ENCODE measurements at regions not wholly inside any gene's neighbourhood (a gene's known extent, or its start where the extent isn't known, plus 50 kb on each side); places are given as distances from the start of the nearest gene placed in this dataset.

- DNase-seq, result peak; percentile 52
Observed at GRCh38 chr7:46558482-46559193, 637.6 kb upstream of the IGFBP3 start.

- no peak for DNase-seq
Observed at GRCh38 chr7:46557781-46558180, 636.7 kb upstream of the IGFBP3 start.

- peak; percentile 67 for DNase-seq
Observed at GRCh38 chr7:46557295-46557711, 636.2 kb upstream of the IGFBP3 start.

- DNase-seq, result peak; percentile 48
Observed at GRCh38 chr7:46554688-46555422, 633.8 kb upstream of the IGFBP3 start.

GRCh38 chr7:46551603-46552002, 630.5 kb upstream of the IGFBP3 start:
- no peak for DNase-seq

- DNase-seq, result no peak
Observed at GRCh38 chr7:46550864-46551263, 629.8 kb upstream of the IGFBP3 start.

GRCh38 chr7:46549892-46550639, 629.0 kb upstream of the IGFBP3 start:
- DNase-seq, result no peak

- DNase-seq, result no peak
Observed at GRCh38 chr7:46549347-46549746, 628.3 kb upstream of the IGFBP3 start.

- DNase-seq, result no peak
Observed at GRCh38 chr7:46547044-46547443, 626.0 kb upstream of the IGFBP3 start.

- peak; percentile 86 for DNase-seq
Observed at GRCh38 chr7:46545790-46546189, 624.7 kb upstream of the IGFBP3 start.

GRCh38 chr7:46544396-46545008, 623.4 kb upstream of the IGFBP3 start:
- DNase-seq, result peak; percentile 61

GRCh38 chr7:46542076-46542475, 621.0 kb upstream of the IGFBP3 start:
- no peak for DNase-seq

- no peak for DNase-seq
Observed at GRCh38 chr7:46539892-46540483, 618.9 kb upstream of the IGFBP3 start.

- no peak for DNase-seq
Observed at GRCh38 chr7:46537191-46537905, 616.3 kb upstream of the IGFBP3 start.

GRCh38 chr7:46534664-46535588, 613.9 kb upstream of the IGFBP3 start:
- DNase-seq, result peak; percentile 88

- DNase-seq, result no peak
Observed at GRCh38 chr7:46533946-46534345, 612.9 kb upstream of the IGFBP3 start.

GRCh38 chr7:46532571-46532970, 611.5 kb upstream of the IGFBP3 start:
- DNase-seq, result no peak

GRCh38 chr7:46530081-46530750, 609.1 kb upstream of the IGFBP3 start:
- DNase-seq, result no peak

- DNase-seq, result no peak
Observed at GRCh38 chr7:46527360-46527759, 606.3 kb upstream of the IGFBP3 start.

GRCh38 chr7:46525876-46526275, 604.8 kb upstream of the IGFBP3 start:
- peak; percentile 7 for DNase-seq

Measured in kidney glomerular epithelial cell (primary cell).